DOHH2 (cell line): ENCODE measurements at regions not wholly inside any gene's neighbourhood (a gene's known extent, or its start where the extent isn't known, plus 50 kb on each side); places are given as distances from the start of the nearest gene placed in this dataset.

ENCODE experiments used
- EZH2phosphoT487 ChIP-seq: fragments of 200-600 bp; sonication (generic); IDR thresholded peaks from 2 replicates; pipeline ENCODE4 v1.6.1; 2017; ENCODE audit warnings: borderline replicate concordance, mild to moderate bottlenecking, antibody characterized with exemption, low read length, moderate library complexity, mixed read lengths
- TF ChIP-seq, protein P1 (sequence below): fragments of 200-600 bp; sonication (generic); IDR thresholded peaks from one replicate; pipeline ENCODE4 v1.5.1; 2014; ENCODE audit warnings: antibody characterized with exemption, mild to moderate bottlenecking, low read depth, low read length; ENCODE audit not compliant: poor library complexity, severe bottlenecking

DNA sequence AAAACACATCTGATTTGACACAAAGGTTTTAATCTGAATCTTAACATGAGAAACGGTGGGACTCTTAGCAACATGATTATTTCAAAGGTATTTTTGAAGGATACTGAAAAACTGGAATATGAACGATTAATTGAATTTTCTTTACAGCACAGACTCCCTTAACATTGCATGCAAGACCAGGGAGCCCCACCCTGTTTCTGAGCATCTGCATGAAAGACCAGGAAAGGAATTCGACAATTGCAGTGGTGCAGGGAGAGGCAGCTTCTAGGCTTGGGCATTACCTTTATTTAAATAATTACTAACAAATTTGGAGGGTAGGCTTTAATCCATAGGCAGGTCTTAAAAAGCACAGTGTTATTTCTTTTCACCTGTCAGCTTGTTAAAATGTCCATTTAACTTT lies 240.6 kb upstream of the TOPAZ1 start:
- TF ChIP-seq, protein P1, sequence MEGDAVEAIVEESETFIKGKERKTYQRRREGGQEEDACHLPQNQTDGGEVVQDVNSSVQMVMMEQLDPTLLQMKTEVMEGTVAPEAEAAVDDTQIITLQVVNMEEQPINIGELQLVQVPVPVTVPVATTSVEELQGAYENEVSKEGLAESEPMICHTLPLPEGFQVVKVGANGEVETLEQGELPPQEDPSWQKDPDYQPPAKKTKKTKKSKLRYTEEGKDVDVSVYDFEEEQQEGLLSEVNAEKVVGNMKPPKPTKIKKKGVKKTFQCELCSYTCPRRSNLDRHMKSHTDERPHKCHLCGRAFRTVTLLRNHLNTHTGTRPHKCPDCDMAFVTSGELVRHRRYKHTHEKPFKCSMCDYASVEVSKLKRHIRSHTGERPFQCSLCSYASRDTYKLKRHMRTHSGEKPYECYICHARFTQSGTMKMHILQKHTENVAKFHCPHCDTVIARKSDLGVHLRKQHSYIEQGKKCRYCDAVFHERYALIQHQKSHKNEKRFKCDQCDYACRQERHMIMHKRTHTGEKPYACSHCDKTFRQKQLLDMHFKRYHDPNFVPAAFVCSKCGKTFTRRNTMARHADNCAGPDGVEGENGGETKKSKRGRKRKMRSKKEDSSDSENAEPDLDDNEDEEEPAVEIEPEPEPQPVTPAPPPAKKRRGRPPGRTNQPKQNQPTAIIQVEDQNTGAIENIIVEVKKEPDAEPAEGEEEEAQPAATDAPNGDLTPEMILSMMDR: no peak
- no peak for TF ChIP-seq EZH2phosphoT487
